Keratinocyte (primary cell): ENCODE measurements at regions not wholly inside any gene's neighbourhood (a gene's known extent, or its start where the extent isn't known, plus 50 kb on each side); places are given as distances from the start of the nearest gene placed in this dataset.

Experiments
- DNase-seq: peaks from one replicate; pipeline ENCODE4 v3.0.0-alpha.2; 2011; ENCODE audit warnings: low read depth, missing footprints, low spot score
- FAIRE-seq: peaks from 2 replicates; lab custom pipeline; 2011; peaks lifted over from hg19 to GRCh38; lab: Jason Lieb, UNC
- H2AFZ ChIP-seq: 2 replicates; pipeline ENCODE4 v1.6.0; 2012; ENCODE audit warnings: low read length, control low read depth, inconsistent platforms; ENCODE audit not compliant: control insufficient read depth
- H3K27ac ChIP-seq: 2 replicates; pipeline ENCODE4 v1.5.1; 2011; ENCODE audit warnings: low read length; ENCODE audit not compliant: control insufficient read depth, insufficient read depth
- H3K27me3 ChIP-seq: 3 replicates; pipeline ENCODE4 v1.6.0; 2011; ENCODE audit warnings: low read length; ENCODE audit not compliant: control insufficient read depth, insufficient read depth; ENCODE audit errors: extremely low read depth
- H3K36me3 ChIP-seq, 2 experiments: 2 replicates in 1 of 2; 3 replicates in 1 of 2; pipeline ENCODE4 v1.5.1; 2011; ENCODE audit warnings: low read length in 2 of 2, mild to moderate bottlenecking in 1 of 2; ENCODE audit not compliant: control insufficient read depth in 2 of 2, insufficient read depth in 2 of 2; ENCODE audit errors: extremely low read depth in 1 of 2
- H3K4me1 ChIP-seq: 3 replicates; pipeline ENCODE4 v1.5.1; 2011; ENCODE audit warnings: low read length; ENCODE audit not compliant: control insufficient read depth, insufficient read depth; ENCODE audit errors: extremely low read depth
- H3K4me2 ChIP-seq: 3 replicates; pipeline ENCODE4 v1.6.0; 2011; ENCODE audit warnings: low read depth, low read length; ENCODE audit not compliant: control insufficient read depth, insufficient read depth; ENCODE audit errors: extremely low read depth
- H3K4me3 ChIP-seq, 3 experiments: fragments of 200-600 bp in 1 of 3; sonication (generic) in 1 of 3; 2 replicates in 2 of 3; 3 replicates in 1 of 3; pipeline ENCODE4 v1.5.1; 2011 to 2016; ENCODE audit warnings: low read length in 3 of 3, mild to moderate bottlenecking in 3 of 3, control low read depth in 2 of 3, inconsistent platforms in 1 of 3, low read depth in 1 of 3, mixed read lengths in 1 of 3, mixed run types in 1 of 3, moderate library complexity in 1 of 3; ENCODE audit not compliant: control insufficient read depth in 2 of 3, insufficient read depth in 2 of 3; ENCODE audit errors: extremely low read depth in 1 of 3
- H3K79me2 ChIP-seq: 2 replicates; pipeline ENCODE4 v1.6.0; 2012; ENCODE audit warnings: low read length; ENCODE audit not compliant: control insufficient read depth, insufficient read depth
- H3K9ac ChIP-seq: 3 replicates; pipeline ENCODE4 v1.6.0; 2011; ENCODE audit warnings: low read length; ENCODE audit not compliant: control insufficient read depth, insufficient read depth; ENCODE audit errors: extremely low read depth
- H3K9me1 ChIP-seq: 3 replicates; pipeline ENCODE4 v1.6.0; 2011; ENCODE audit warnings: low read length; ENCODE audit not compliant: control insufficient read depth, insufficient read depth; ENCODE audit errors: extremely low read depth
- H3K9me3 ChIP-seq: 2 replicates; pipeline ENCODE4 v1.5.1; 2012; ENCODE audit warnings: low read depth, low read length; ENCODE audit not compliant: control insufficient read depth
- H4K20me1 ChIP-seq: 3 replicates; pipeline ENCODE4 v1.6.0; 2011; ENCODE audit warnings: low read length; ENCODE audit not compliant: control insufficient read depth, insufficient read depth; ENCODE audit errors: extremely low read depth
- EZH2 ChIP-seq: IDR thresholded peaks from one replicate; pipeline ENCODE4 v1.6.1; 2012; ENCODE audit warnings: inconsistent platforms, mild to moderate bottlenecking, low read length, moderate library complexity
- dilution Hi-C: fragments of 300-500 bp; cut with MboI; formaldehyde crosslinking; loops from one replicate; pipeline ENCODE4 v1.7.0; 2020; ENCODE audit warnings: low sequenced_read_pairs; ENCODE audit not compliant: extremely low pct_ligation_motif_present
- TF ChIP-seq, protein P1 (sequence below), 3 experiments: IDR thresholded peaks in 1 of 3; conservative IDR thresholded peaks in 1 of 3; optimal IDR thresholded peaks in 1 of 3; 2 replicates in 2 of 3; 3 replicates in 1 of 3; pipeline versions ENCODE3 to v1.5.1; 2011; ENCODE audit warnings: low read length in 3 of 3, mild to moderate bottlenecking in 3 of 3, moderate library complexity in 2 of 3, control low read depth in 1 of 3, inconsistent platforms in 1 of 3; ENCODE audit not compliant: insufficient read depth in 2 of 3; ENCODE audit errors: extremely low read depth in 1 of 3

- Histone ChIP-seq H3K9me1 (no peaks in the 10 kb centered on the region), H3K9ac (no peak overlapping the region), H3K27ac (no peak overlapping the region), H3K9me3 (no peaks in the 10 kb centered on the region), H2AFZ (no peak overlapping the region), H3K4me2 (no peak overlapping the region), H3K79me2 (no peaks in the 10 kb centered on the region), H3K4me1 (peaks cover 8% of the 10 kb centered on the region), H3K36me3 (no peaks in the 10 kb centered on the region), H3K27me3 (peaks cover 76% of the 10 kb centered on the region), H4K20me1 (no peaks in the 10 kb centered on the region), H3K4me3 (no peak overlapping the region)
- FAIRE-seq (no peak), DNase-seq (no peak)
- dilution Hi-C loops, result no loop called here
- TF ChIP-seq, protein P1, sequence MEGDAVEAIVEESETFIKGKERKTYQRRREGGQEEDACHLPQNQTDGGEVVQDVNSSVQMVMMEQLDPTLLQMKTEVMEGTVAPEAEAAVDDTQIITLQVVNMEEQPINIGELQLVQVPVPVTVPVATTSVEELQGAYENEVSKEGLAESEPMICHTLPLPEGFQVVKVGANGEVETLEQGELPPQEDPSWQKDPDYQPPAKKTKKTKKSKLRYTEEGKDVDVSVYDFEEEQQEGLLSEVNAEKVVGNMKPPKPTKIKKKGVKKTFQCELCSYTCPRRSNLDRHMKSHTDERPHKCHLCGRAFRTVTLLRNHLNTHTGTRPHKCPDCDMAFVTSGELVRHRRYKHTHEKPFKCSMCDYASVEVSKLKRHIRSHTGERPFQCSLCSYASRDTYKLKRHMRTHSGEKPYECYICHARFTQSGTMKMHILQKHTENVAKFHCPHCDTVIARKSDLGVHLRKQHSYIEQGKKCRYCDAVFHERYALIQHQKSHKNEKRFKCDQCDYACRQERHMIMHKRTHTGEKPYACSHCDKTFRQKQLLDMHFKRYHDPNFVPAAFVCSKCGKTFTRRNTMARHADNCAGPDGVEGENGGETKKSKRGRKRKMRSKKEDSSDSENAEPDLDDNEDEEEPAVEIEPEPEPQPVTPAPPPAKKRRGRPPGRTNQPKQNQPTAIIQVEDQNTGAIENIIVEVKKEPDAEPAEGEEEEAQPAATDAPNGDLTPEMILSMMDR (optimal IDR thresholded peaks at IDR 0.05 in 1 of 3, IDR thresholded peaks at IDR 0.05 in 1 of 3, conservative IDR thresholded peaks at IDR 0.05 in 1 of 3; ENCODE audit: extremely low read depth in 1 of 3, insufficient read depth in 2 of 3, low read length in 3 of 3), result no peak
- TF ChIP-seq EZH2, result no peak
Observed at GRCh38 chr15:89395031-89395430, 60.4 kb upstream of the POLG start.

- H2AFZ ChIP-seq, result no peak overlapping the region
- H3K4me2 ChIP-seq, result no peak overlapping the region
- peaks cover 76% of the 10 kb centered on the region for H3K27me3 ChIP-seq
- no peaks in the 10 kb centered on the region for H4K20me1 ChIP-seq
- dilution Hi-C loops, result no loop called here
- H3K9me1 ChIP-seq, result no peaks in the 10 kb centered on the region
- no peak overlapping the region for H3K27ac ChIP-seq
- TF ChIP-seq EZH2, result no peak
- TF ChIP-seq, protein P1 (optimal IDR thresholded peaks at IDR 0.05 in 1 of 3, IDR thresholded peaks at IDR 0.05 in 1 of 3, conservative IDR thresholded peaks at IDR 0.05 in 1 of 3; ENCODE audit: extremely low read depth in 1 of 3, insufficient read depth in 2 of 3, low read length in 3 of 3), result no peak
- H3K9ac ChIP-seq, result no peak overlapping the region
- no peak for DNase-seq
- no peak for FAIRE-seq
- H3K79me2 ChIP-seq, result no peaks in the 10 kb centered on the region
- H3K4me1 ChIP-seq, result peaks cover 8% of the 10 kb centered on the region
- no peaks in the 10 kb centered on the region for H3K9me3 ChIP-seq
- no peaks in the 10 kb centered on the region for H3K36me3 ChIP-seq
- no peak overlapping the region for H3K4me3 ChIP-seq
Observed at GRCh38 chr15:89393056-89393455, 58.4 kb upstream of the POLG start.
